Neuronal stem cell (in vitro differentiated cells): ENCODE measurements at regions not wholly inside any gene's neighbourhood (a gene's known extent, or its start where the extent isn't known, plus 50 kb on each side); places are given as distances from the start of the nearest gene placed in this dataset.

Experiments used
- DNase-seq: peaks from one replicate; pipeline ENCODE4 v3.0.0-alpha.2; 2013; ENCODE audit warnings: low spot score
- H2AFZ ChIP-seq: one replicate; pipeline ENCODE4 v1.6.1; 2013; ENCODE audit warnings: mild to moderate bottlenecking, low read length, inconsistent platforms
- H2AK5ac ChIP-seq: 2 replicates; pipeline ENCODE4 v1.6.1; 2013; ENCODE audit warnings: low read depth, mild to moderate bottlenecking, inconsistent platforms, low read length, moderate library complexity, mixed read lengths
- H2BK120ac ChIP-seq: 2 replicates; pipeline ENCODE4 v1.6.1; 2013; ENCODE audit warnings: low read depth, mild to moderate bottlenecking, inconsistent platforms, low read length, moderate library complexity, mixed read lengths
- H2BK12ac ChIP-seq: one replicate; pipeline ENCODE4 v1.6.1; 2013; ENCODE audit warnings: low read length, inconsistent platforms
- H2BK15ac ChIP-seq: 2 replicates; pipeline ENCODE4 v1.6.1; 2013; ENCODE audit warnings: mild to moderate bottlenecking, low read length, inconsistent platforms, mixed read lengths
- H2BK5ac ChIP-seq: one replicate; pipeline ENCODE4 v1.6.1; 2013; ENCODE audit warnings: inconsistent platforms, mild to moderate bottlenecking, low read length, moderate library complexity
- H3K14ac ChIP-seq: one replicate; pipeline ENCODE4 v1.6.1; 2013; ENCODE audit warnings: low read length, inconsistent platforms
- H3K18ac ChIP-seq: 2 replicates; pipeline ENCODE4 v1.6.1; 2013; ENCODE audit warnings: low read length, inconsistent platforms
- H3K23ac ChIP-seq: 2 replicates; pipeline ENCODE4 v1.6.1; 2013; ENCODE audit warnings: low read depth, mild to moderate bottlenecking, mixed read lengths, low read length, inconsistent platforms; ENCODE audit not compliant: poor library complexity
- H3K27ac ChIP-seq: replicated peaks from 3 replicates; pipeline ENCODE4 v1.5.1; 2013; ENCODE audit warnings: low read length, inconsistent platforms
- H3K27me3 ChIP-seq, 3 experiments: 2 replicates each; pipeline ENCODE4 v1.6.1; 2013; ENCODE audit warnings: low read length in 3 of 3, mild to moderate bottlenecking in 2 of 3, inconsistent platforms in 1 of 3, low read depth in 1 of 3, mixed read lengths in 1 of 3, moderate library complexity in 1 of 3; ENCODE audit not compliant: control insufficient read depth in 3 of 3, insufficient read depth in 3 of 3
- H3K36me3 ChIP-seq, 2 donors: replicated peaks in 1 of 2; 2 replicates each; pipeline ENCODE4 v1.6.1; 2013; ENCODE audit warnings: low read length in 2 of 2; ENCODE audit not compliant: control insufficient read depth in 2 of 2, insufficient read depth in 2 of 2
- H3K4ac ChIP-seq: 2 replicates; pipeline ENCODE4 v1.6.1; 2013; ENCODE audit warnings: inconsistent platforms, mild to moderate bottlenecking, low read length, moderate library complexity
- H3K4me1 ChIP-seq, 2 donors: 1 replicate in 1 of 2; 2 replicates in 1 of 2; pipeline ENCODE4 v1.6.1; 2013; ENCODE audit warnings: low read length in 2 of 2, low read depth in 1 of 2; ENCODE audit not compliant: control insufficient read depth in 2 of 2, insufficient read depth in 1 of 2
- H3K4me2 ChIP-seq: one replicate; pipeline ENCODE4 v1.6.1; 2013; ENCODE audit warnings: mild to moderate bottlenecking, low read length, inconsistent platforms; ENCODE audit not compliant: insufficient read depth, poor library complexity, severe bottlenecking
- H3K4me3 ChIP-seq, 2 donors: 2 replicates each; pipeline ENCODE4 v1.5.1; 2013; ENCODE audit warnings: low read length in 2 of 2, mild to moderate bottlenecking in 2 of 2, inconsistent platforms in 1 of 2, moderate library complexity in 1 of 2
- H3K79me1 ChIP-seq: one replicate; pipeline ENCODE4 v1.6.1; 2013; ENCODE audit warnings: low read depth, mild to moderate bottlenecking, inconsistent platforms, low read length, moderate library complexity
- H3K9ac ChIP-seq: one replicate; pipeline ENCODE4 v1.6.1; 2013; ENCODE audit warnings: mild to moderate bottlenecking, low read depth, low read length, inconsistent platforms; ENCODE audit not compliant: poor library complexity
- H3K9me3 ChIP-seq, 2 donors: replicated peaks in 1 of 2; 2 replicates each; pipeline versions ENCODE3 to v1.6.1; 2013; ENCODE audit warnings: low read length in 2 of 2, mild to moderate bottlenecking in 2 of 2, inconsistent platforms in 1 of 2, low read depth in 1 of 2, mixed read lengths in 1 of 2, moderate library complexity in 1 of 2; ENCODE audit not compliant: control insufficient read depth in 2 of 2, insufficient read depth in 1 of 2
- H4K8ac ChIP-seq: one replicate; pipeline ENCODE4 v1.6.1; 2013; ENCODE audit warnings: low read depth, mild to moderate bottlenecking, inconsistent platforms, low read length, moderate library complexity
- H4K91ac ChIP-seq: one replicate; pipeline ENCODE4 v1.6.1; 2013; ENCODE audit warnings: low read length, low read depth, mild to moderate bottlenecking, inconsistent platforms; ENCODE audit not compliant: poor library complexity
- WGBS, 2 donors: extraction: QIAGEN DNeasy Blood & Tissue Kit; methylation state at CpG; one replicate each; pipeline ENCODE4 v1.1.7; 2013; ENCODE audit warnings: missing lambda C conversion rate in 2 of 2, mixed read lengths in 1 of 2; ENCODE audit not compliant: insufficient read length in 2 of 2, insufficient replicate concordance in 1 of 2; ENCODE audit errors: extremely low coverage in 2 of 2; 5-methylcytosine and 5-hydroxymethylcytosine counted together

GRCh38 chr11:39192671-39193070 lies 2266.8 kb downstream of the LRRC4C start:
- Histone ChIP-seq H2BK15ac (no peak overlapping the region), H3K4me3 (no peak overlapping the region), H3K23ac (no peak overlapping the region), H2BK12ac (no peak overlapping the region), H2BK5ac (no peak overlapping the region), H3K79me1 (no peaks in the 10 kb centered on the region), H4K8ac (no peak overlapping the region), H4K91ac (no peak overlapping the region), H2AK5ac (no peak overlapping the region), H3K4me1 (no peaks in the 10 kb centered on the region), H3K36me3 (no peaks in the 10 kb centered on the region), H3K27ac (no peak overlapping the region), H3K9ac (no peak overlapping the region), H3K4ac (no peak overlapping the region), H2BK120ac (no peak overlapping the region), H3K9me3 (no peaks in the 10 kb centered on the region), H3K18ac (no peak overlapping the region), H2AFZ (no peak overlapping the region), H3K4me2 (no peak overlapping the region), H3K14ac (no peak overlapping the region), H3K27me3 (no peaks in the 10 kb centered on the region)
- no peak for DNase-seq
- WGBS, 2 donors: no CpG with 5 or more reads among the region's 24 CpGs

- Histone ChIP-seq H3K36me3 (no peaks in the 10 kb centered on the region), H2AFZ (no peak overlapping the region)
- no CpG with 5 or more reads among the region's 2 CpGs for WGBS, 2 donors
Measured at GRCh38 chr11:39190751-39191150, 2268.7 kb downstream of the LRRC4C start.

GRCh38 chr11:39177678-39178077 lies 2281.8 kb downstream of the LRRC4C start:
- Histone ChIP-seq H2BK5ac (no peak overlapping the region), H4K8ac (no peak overlapping the region), H3K4me3 (no peak overlapping the region), H2AFZ (no peak overlapping the region), H3K4me2 (no peak overlapping the region), H3K79me1 (no peaks in the 10 kb centered on the region), H3K18ac (no peak overlapping the region), H2BK15ac (no peak overlapping the region), H2AK5ac (no peak overlapping the region), H3K23ac (no peak overlapping the region), H3K36me3 (no peaks in the 10 kb centered on the region), H2BK12ac (no peak overlapping the region), H2BK120ac (no peak overlapping the region), H3K27me3 (no peaks in the 10 kb centered on the region), H3K4me1 (no peaks in the 10 kb centered on the region), H3K4ac (no peak overlapping the region), H3K9ac (no peak overlapping the region), H3K14ac (no peak overlapping the region), H4K91ac (no peak overlapping the region), H3K9me3 (no peaks in the 10 kb centered on the region), H3K27ac (no peak overlapping the region)
- no CpG with 5 or more reads among the region's 4 CpGs for WGBS, 2 donors
- no peak for DNase-seq

More at GRCh38 chr11:39190751-39191150, 2268.7 kb downstream of the LRRC4C start:
- Histone ChIP-seq H3K18ac (no peak overlapping the region), H4K8ac (no peak overlapping the region), H2BK12ac (no peak overlapping the region), H2AK5ac (no peak overlapping the region), H3K27me3 (no peaks in the 10 kb centered on the region), H2BK120ac (no peak overlapping the region), H3K4me2 (no peak overlapping the region), H3K79me1 (no peaks in the 10 kb centered on the region), H2BK15ac (no peak overlapping the region), H3K9ac (no peak overlapping the region), H3K4ac (no peak overlapping the region), H3K4me3 (no peak overlapping the region), H3K27ac (no peak overlapping the region), H3K4me1 (no peaks in the 10 kb centered on the region), H3K14ac (no peak overlapping the region), H4K91ac (no peak overlapping the region), H2BK5ac (no peak overlapping the region), H3K9me3 (no peaks in the 10 kb centered on the region), H3K23ac (no peak overlapping the region)
- no peak for DNase-seq

GRCh38 chr11:39174965-39175364 lies 2284.5 kb downstream of the LRRC4C start:
- Histone ChIP-seq H3K14ac (no peak overlapping the region), H3K23ac (no peak overlapping the region), H3K4me2 (no peak overlapping the region), H3K27ac (no peak overlapping the region), H3K27me3 (no peaks in the 10 kb centered on the region), H2BK120ac (no peak overlapping the region), H3K79me1 (no peaks in the 10 kb centered on the region), H3K18ac (no peak overlapping the region), H2AK5ac (no peak overlapping the region), H3K4ac (no peak overlapping the region), H2BK15ac (no peak overlapping the region), H4K8ac (no peak overlapping the region), H2AFZ (no peak overlapping the region), H3K9me3 (no peaks in the 10 kb centered on the region), H4K91ac (no peak overlapping the region), H2BK5ac (no peak overlapping the region), H3K9ac (no peak overlapping the region), H3K36me3 (no peaks in the 10 kb centered on the region), H3K4me1 (no peaks in the 10 kb centered on the region), H2BK12ac (no peak overlapping the region), H3K4me3 (no peak overlapping the region)
- no CpG with 5 or more reads among the region's 2 CpGs for WGBS, 2 donors
- no peak for DNase-seq
